CD1c-positive myeloid dendritic cell (primary cell): ENCODE measurements at regions not wholly inside any gene's neighbourhood (a gene's known extent, or its start where the extent isn't known, plus 50 kb on each side); places are given as distances from the start of the nearest gene placed in this dataset.
A peak's percentile ranks its signal among the peaks of the same experiment; 100 is the strongest.

Source experiments
- DNase-seq: peaks from one replicate; pipeline ENCODE4 v3.0.0-alpha.2; 2016; ENCODE audit errors: extremely low spot score

GRCh38 chr6:41428996-41429421, 93.6 kb downstream of the NCR2 start:
- peak; percentile 72 for DNase-seq

- DNase-seq = no peak
These were observed 94.4 kb downstream of the NCR2 start for GRCh38 chr6:41429506-41430504.

GRCh38 chr6:41430875-41431274, 95.5 kb downstream of the NCR2 start:
- no peak for DNase-seq

GRCh38 chr6:41432280-41432679, 96.9 kb downstream of the NCR2 start:
- no peak for DNase-seq

GRCh38 chr6:41434803-41435481, 99.5 kb downstream of the NCR2 start:
- no peak for DNase-seq

- DNase-seq = no peak
These were observed 102.2 kb downstream of the NCR2 start for GRCh38 chr6:41437604-41438003.

GRCh38 chr6:41438746-41439145, 103.3 kb downstream of the NCR2 start:
- no peak for DNase-seq

- no peak for DNase-seq
These were observed 104.4 kb downstream of the NCR2 start for GRCh38 chr6:41439524-41440418.

GRCh38 chr6:41440958-41441357, 105.2 kb upstream of the FOXP4 start:
- DNase-seq = no peak

GRCh38 chr6:41441598-41442351, 104.4 kb upstream of the FOXP4 start:
- DNase-seq = no peak

- DNase-seq = no peak
These were observed 103.9 kb upstream of the FOXP4 start for GRCh38 chr6:41442352-41442672.

GRCh38 chr6:41442800-41443501, 103.2 kb upstream of the FOXP4 start:
- DNase-seq = no peak

- DNase-seq = no peak
These were observed 102.3 kb upstream of the FOXP4 start for GRCh38 chr6:41443616-41444525.

GRCh38 chr6:41445261-41445660, 100.9 kb upstream of the FOXP4 start:
- DNase-seq = no peak

- DNase-seq = no peak
These were observed 100.0 kb upstream of the FOXP4 start for GRCh38 chr6:41446132-41446531.

- no peak for DNase-seq
These were observed 99.2 kb upstream of the FOXP4 start for GRCh38 chr6:41446907-41447545.

- DNase-seq = no peak
These were observed 97.9 kb upstream of the FOXP4 start for GRCh38 chr6:41448256-41448655.

GRCh38 chr6:41449399-41450245, 96.6 kb upstream of the FOXP4 start:
- DNase-seq = no peak
